ENCODE measurements at regions not wholly inside any gene's neighbourhood (a gene's known extent, or its start where the extent isn't known, plus 50 kb on each side); places are given as distances from the start of the nearest gene placed in this dataset.

DNA sequence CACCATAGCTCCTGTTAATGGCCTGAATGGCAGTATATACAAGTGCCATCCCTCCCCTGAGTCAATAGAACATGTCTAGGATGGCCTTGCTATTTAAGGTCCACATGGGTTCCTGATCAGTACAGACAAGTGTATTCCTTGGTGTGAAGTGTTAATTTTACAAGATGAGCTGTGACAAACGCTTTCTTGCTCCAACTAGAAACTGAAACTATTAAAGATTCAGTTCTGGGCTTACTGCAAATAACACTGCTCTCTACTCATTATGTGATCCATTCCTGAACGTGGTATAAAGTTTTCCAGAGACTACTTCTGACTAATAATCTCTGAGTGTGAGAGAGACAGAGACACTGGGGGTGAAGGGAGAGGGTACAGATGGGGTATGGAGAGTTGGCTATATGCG, 198.0 kb upstream of the FBXL4 start:
- TF ChIP-seq, protein P1, sequence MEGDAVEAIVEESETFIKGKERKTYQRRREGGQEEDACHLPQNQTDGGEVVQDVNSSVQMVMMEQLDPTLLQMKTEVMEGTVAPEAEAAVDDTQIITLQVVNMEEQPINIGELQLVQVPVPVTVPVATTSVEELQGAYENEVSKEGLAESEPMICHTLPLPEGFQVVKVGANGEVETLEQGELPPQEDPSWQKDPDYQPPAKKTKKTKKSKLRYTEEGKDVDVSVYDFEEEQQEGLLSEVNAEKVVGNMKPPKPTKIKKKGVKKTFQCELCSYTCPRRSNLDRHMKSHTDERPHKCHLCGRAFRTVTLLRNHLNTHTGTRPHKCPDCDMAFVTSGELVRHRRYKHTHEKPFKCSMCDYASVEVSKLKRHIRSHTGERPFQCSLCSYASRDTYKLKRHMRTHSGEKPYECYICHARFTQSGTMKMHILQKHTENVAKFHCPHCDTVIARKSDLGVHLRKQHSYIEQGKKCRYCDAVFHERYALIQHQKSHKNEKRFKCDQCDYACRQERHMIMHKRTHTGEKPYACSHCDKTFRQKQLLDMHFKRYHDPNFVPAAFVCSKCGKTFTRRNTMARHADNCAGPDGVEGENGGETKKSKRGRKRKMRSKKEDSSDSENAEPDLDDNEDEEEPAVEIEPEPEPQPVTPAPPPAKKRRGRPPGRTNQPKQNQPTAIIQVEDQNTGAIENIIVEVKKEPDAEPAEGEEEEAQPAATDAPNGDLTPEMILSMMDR (IDR thresholded peaks at IDR 0.05; ENCODE audit: low read depth, low read length, poor library complexity, severe bottlenecking) = no peak
- no peak for TF ChIP-seq EZH2phosphoT487 (IDR thresholded peaks at IDR 0.05; ENCODE audit: borderline replicate concordance, low read length)
